GM23338 (cell line): ENCODE measurements at regions not wholly inside any gene's neighbourhood (a gene's known extent, or its start where the extent isn't known, plus 50 kb on each side); places are given as distances from the start of the nearest gene placed in this dataset.

Source experiments
- ATAC-seq: fragments of 200-7000 bp; cut with Tn5 transposase; 3 replicates; pipeline ENCODE4 v1.9.1; 2020
- DNase-seq: peaks from one replicate; pipeline ENCODE4 v3.0.0-alpha.2; 2015; ENCODE audit warnings: low spot score
- H2AFZ ChIP-seq: fragments of 200-600 bp; sonication (generic); 2 replicates; pipeline ENCODE4 v1.8.0; 2016; ENCODE audit warnings: antibody characterized with exemption, mild to moderate bottlenecking, moderate library complexity
- H3F3A ChIP-seq: fragments of 200-600 bp; sonication (generic); replicated peaks from 2 replicates; pipeline ENCODE4 v1.8.0; 2017; ENCODE audit warnings: antibody characterized with exemption, mixed run types, low read depth
- H3K27ac ChIP-seq: fragments of 200-600 bp; sonication (generic); 2 replicates; pipeline ENCODE4 v1.6.1; 2016; ENCODE audit warnings: low read depth
- H3K27me3 ChIP-seq: fragments of 200-600 bp; sonication (generic); 2 replicates; pipeline ENCODE4 v1.8.0; 2016; ENCODE audit warnings: mild to moderate bottlenecking, mixed run types, moderate library complexity; ENCODE audit not compliant: insufficient read depth
- H3K36me3 ChIP-seq: fragments of 200-600 bp; sonication (generic); 2 replicates; pipeline ENCODE4 v1.8.0; 2016; ENCODE audit warnings: mild to moderate bottlenecking; ENCODE audit not compliant: insufficient read depth
- H3K4me1 ChIP-seq: fragments of 200-600 bp; sonication (generic); 2 replicates; pipeline ENCODE4 v1.8.0; 2016; ENCODE audit warnings: mild to moderate bottlenecking, moderate library complexity; ENCODE audit not compliant: insufficient read depth
- H3K4me2 ChIP-seq: fragments of 200-600 bp; sonication (generic); 2 replicates; pipeline ENCODE4 v1.7.1; 2017; ENCODE audit warnings: mixed run types
- H3K4me3 ChIP-seq: fragments of 200-600 bp; sonication (generic); 2 replicates; pipeline ENCODE4 v1.6.1; 2016; ENCODE audit warnings: mixed run types
- H3K79me2 ChIP-seq: fragments of 200-600 bp; sonication (generic); replicated peaks from 2 replicates; pipeline ENCODE4 v1.8.0; 2017; ENCODE audit warnings: mild to moderate bottlenecking; ENCODE audit not compliant: insufficient read depth
- H3K9me2 ChIP-seq: fragments of 200-600 bp; sonication (generic); 2 replicates; pipeline ENCODE4 v1.8.0; 2017; ENCODE audit not compliant: insufficient read depth
- H4K20me1 ChIP-seq: fragments of 200-600 bp; sonication (generic); replicated peaks from 2 replicates; pipeline ENCODE4 v1.8.0; 2017; ENCODE audit warnings: mild to moderate bottlenecking; ENCODE audit not compliant: insufficient read depth
- H3K27ac Mint-ChIP-seq: 2 replicates; pipeline ENCODE4 v1.8.0; 2020; ENCODE audit warnings: inconsistent platforms, mild to moderate bottlenecking, moderate library complexity, mixed read lengths
- H3K27me3 Mint-ChIP-seq: 3 replicates; pipeline ENCODE4 v1.8.0; 2022; ENCODE audit warnings: low read depth, mild to moderate bottlenecking, moderate library complexity, mixed read lengths, inconsistent platforms; ENCODE audit not compliant: insufficient read depth, poor library complexity
- H3K36me3 Mint-ChIP-seq: 3 replicates; pipeline ENCODE4 v1.8.0; 2021; ENCODE audit warnings: low read depth, mild to moderate bottlenecking, inconsistent platforms, moderate library complexity, mixed read lengths
- H3K4me1 Mint-ChIP-seq: 3 replicates; pipeline ENCODE4 v1.8.0; 2020; ENCODE audit warnings: mild to moderate bottlenecking, inconsistent platforms, mixed read lengths
- H3K4me3 Mint-ChIP-seq: 3 replicates; pipeline ENCODE4 v1.8.0; 2021; ENCODE audit warnings: moderate library complexity, mild to moderate bottlenecking, inconsistent platforms, mixed read lengths
- H3K9me3 Mint-ChIP-seq: 3 replicates; pipeline ENCODE4 v1.8.0; 2020; ENCODE audit warnings: moderate library complexity, mild to moderate bottlenecking, inconsistent platforms, mixed read lengths
- CREB1 ChIP-seq: fragments of 250-450 bp; sonication (Bioruptor Pico); IDR thresholded peaks from 2 replicates; pipeline ENCODE4 v1.5.0; 2020; ENCODE audit warnings: low read depth, mild to moderate bottlenecking, moderate library complexity
- EZH2 ChIP-seq: fragments of 200-600 bp; sonication (generic); IDR thresholded peaks from one replicate; pipeline ENCODE4 v1.8.0; 2017; ENCODE audit warnings: antibody characterized with exemption, mild to moderate bottlenecking, low read depth; ENCODE audit not compliant: unreplicated experiment
- JUNB ChIP-seq: IDR thresholded peaks from one replicate; pipeline ENCODE4 v1.6.1; 2016; ENCODE audit warnings: antibody characterized with exemption; ENCODE audit not compliant: unreplicated experiment
- NANOG ChIP-seq: IDR thresholded peaks from 2 replicates; pipeline ENCODE4 v1.6.1; 2016; ENCODE audit warnings: antibody characterized with exemption, borderline replicate concordance
- ZNF331 ChIP-seq: fragments of 250-450 bp; sonication (Bioruptor Pico); IDR thresholded peaks from 2 replicates; pipeline ENCODE4 v1.5.0; 2020; ENCODE audit warnings: low read depth, mild to moderate bottlenecking, moderate library complexity
- TF ChIP-seq, protein P1 (sequence below): fragments of 250-450 bp; sonication (Bioruptor Pico); IDR thresholded peaks from 2 replicates; pipeline ENCODE4 v1.5.0; 2020; ENCODE audit warnings: mild to moderate bottlenecking, moderate library complexity
- TF ChIP-seq, protein P2 (sequence below): IDR thresholded peaks from 2 replicates; pipeline ENCODE4 v1.6.1; 2016; ENCODE audit warnings: antibody characterized with exemption
- TF ChIP-seq, protein P3 (sequence below): IDR thresholded peaks from one replicate; pipeline ENCODE4 v1.6.1; 2018; ENCODE audit warnings: antibody characterized with exemption; ENCODE audit not compliant: unreplicated experiment

DNA sequence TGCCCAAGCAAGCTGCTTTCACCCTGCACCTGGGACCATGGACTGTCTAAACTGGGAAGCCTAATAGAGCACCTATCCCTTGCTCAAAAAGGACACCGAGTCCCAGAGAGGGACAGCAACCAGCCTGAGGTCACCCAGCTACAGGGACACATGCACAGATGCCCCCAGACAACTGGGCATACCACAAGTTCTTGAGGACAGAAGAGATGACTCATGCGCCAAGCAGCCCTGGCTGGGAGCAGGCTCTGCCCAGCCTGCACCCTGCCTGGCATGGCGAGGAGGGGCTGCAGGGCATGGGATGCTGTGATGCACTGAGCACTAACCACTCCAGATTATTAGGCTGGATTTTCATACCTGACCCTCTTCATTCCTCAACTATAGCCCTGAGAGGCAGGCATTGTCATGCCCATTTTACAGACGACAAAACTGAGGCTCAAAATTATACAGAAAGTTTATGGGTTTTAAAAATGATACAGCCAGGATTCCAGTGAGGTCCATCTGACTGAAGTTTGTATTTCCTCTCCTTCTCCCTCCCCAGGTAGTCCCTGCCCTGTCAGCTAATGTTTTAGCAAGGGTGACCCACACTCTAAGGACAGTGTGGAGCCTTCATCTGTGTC, 289.3 kb upstream of the ZMIZ1 start (continued):
- TF ChIP-seq, protein P1, sequence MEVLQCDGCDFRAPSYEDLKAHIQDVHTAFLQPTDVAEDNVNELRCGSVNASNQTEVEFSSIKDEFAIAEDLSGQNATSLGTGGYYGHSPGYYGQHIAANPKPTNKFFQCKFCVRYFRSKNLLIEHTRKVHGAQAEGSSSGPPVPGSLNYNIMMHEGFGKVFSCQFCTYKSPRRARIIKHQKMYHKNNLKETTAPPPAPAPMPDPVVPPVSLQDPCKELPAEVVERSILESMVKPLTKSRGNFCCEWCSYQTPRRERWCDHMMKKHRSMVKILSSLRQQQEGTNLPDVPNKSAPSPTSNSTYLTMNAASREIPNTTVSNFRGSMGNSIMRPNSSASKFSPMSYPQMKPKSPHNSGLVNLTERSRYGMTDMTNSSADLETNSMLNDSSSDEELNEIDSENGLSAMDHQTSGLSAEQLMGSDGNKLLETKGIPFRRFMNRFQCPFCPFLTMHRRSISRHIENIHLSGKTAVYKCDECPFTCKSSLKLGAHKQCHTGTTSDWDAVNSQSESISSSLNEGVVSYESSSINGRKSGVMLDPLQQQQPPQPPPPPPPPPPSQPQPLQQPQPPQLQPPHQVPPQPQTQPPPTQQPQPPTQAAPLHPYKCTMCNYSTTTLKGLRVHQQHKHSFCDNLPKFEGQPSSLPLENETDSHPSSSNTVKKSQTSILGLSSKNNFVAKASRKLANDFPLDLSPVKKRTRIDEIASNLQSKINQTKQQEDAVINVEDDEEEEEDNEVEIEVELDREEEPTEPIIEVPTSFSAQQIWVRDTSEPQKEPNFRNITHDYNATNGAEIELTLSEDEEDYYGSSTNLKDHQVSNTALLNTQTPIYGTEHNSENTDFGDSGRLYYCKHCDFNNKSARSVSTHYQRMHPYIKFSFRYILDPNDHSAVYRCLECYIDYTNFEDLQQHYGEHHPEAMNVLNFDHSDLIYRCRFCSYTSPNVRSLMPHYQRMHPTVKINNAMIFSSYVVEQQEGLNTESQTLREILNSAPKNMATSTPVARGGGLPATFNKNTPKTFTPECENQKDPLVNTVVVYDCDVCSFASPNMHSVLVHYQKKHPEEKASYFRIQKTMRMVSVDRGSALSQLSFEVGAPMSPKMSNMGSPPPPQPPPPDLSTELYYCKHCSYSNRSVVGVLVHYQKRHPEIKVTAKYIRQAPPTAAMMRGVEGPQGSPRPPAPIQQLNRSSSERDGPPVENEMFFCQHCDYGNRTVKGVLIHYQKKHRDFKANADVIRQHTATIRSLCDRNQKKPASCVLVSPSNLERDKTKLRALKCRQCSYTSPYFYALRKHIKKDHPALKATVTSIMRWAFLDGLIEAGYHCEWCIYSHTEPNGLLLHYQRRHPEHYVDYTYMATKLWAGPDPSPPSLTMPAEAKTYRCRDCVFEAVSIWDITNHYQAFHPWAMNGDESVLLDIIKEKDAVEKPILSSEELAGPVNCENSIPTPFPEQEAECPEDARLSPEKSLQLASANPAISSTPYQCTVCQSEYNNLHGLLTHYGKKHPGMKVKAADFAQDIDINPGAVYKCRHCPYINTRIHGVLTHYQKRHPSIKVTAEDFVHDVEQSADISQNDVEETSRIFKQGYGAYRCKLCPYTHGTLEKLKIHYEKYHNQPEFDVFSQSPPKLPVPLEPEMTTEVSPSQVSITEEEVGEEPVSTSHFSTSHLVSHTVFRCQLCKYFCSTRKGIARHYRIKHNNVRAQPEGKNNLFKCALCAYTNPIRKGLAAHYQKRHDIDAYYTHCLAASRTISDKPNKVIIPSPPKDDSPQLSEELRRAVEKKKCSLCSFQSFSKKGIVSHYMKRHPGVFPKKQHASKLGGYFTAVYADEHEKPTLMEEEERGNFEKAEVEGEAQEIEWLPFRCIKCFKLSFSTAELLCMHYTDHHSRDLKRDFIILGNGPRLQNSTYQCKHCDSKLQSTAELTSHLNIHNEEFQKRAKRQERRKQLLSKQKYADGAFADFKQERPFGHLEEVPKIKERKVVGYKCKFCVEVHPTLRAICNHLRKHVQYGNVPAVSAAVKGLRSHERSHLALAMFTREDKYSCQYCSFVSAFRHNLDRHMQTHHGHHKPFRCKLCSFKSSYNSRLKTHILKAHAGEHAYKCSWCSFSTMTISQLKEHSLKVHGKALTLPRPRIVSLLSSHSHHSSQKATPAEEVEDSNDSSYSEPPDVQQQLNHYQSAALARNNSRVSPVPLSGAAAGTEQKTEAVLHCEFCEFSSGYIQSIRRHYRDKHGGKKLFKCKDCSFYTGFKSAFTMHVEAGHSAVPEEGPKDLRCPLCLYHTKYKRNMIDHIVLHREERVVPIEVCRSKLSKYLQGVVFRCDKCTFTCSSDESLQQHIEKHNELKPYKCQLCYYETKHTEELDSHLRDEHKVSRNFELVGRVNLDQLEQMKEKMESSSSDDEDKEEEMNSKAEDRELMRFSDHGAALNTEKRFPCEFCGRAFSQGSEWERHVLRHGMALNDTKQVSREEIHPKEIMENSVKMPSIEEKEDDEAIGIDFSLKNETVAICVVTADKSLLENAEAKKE (CRISPR knock-in tag), result no peak
- TF ChIP-seq ZNF331 (CRISPR knock-in tag), result no peak
- TF ChIP-seq JUNB, result no peak
- TF ChIP-seq CREB1 (CRISPR knock-in tag), result no peak
- TF ChIP-seq NANOG, result no peak
- TF ChIP-seq, protein P2, sequence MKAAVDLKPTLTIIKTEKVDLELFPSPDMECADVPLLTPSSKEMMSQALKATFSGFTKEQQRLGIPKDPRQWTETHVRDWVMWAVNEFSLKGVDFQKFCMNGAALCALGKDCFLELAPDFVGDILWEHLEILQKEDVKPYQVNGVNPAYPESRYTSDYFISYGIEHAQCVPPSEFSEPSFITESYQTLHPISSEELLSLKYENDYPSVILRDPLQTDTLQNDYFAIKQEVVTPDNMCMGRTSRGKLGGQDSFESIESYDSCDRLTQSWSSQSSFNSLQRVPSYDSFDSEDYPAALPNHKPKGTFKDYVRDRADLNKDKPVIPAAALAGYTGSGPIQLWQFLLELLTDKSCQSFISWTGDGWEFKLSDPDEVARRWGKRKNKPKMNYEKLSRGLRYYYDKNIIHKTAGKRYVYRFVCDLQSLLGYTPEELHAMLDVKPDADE, result no peak
- TF ChIP-seq EZH2, result no peak

DNA sequence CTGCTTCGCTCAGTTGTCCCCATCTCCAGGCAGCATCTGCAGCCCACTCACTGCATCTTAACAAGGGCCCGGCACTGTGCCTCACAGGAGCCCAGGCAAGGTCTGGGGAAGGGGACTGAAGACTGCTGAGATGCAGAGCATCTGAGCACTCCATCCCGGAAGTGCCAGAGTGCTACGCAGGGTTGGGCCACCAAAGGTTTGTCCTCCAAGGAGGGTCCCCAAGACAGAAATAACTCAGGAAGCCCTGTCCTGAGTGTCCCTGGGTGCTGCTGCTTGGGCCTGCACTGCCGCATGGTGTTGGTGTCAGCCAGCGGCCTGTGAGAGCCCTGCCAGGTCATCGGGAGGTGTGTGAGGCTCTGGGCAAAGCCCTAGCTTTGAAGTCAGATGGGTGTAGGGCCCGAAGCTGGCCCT, 288.2 kb upstream of the ZMIZ1 start:
- Mint-ChIP-seq H3K4me1 (peaks cover 11% of the 10 kb centered on the region), H3K27ac (no peak overlapping the region), H3K9me3 (no peaks in the 10 kb centered on the region; the same call in 2 of the 3 replicates), H3K27me3 (peaks cover 2% of the 10 kb centered on the region), H3K4me3 (no peak overlapping the region), H3K36me3 (0 out of 3 replicates have a peak, but pooled peaks cover 4% of the 10 kb centered on the region)
- Histone ChIP-seq H3K27ac (no peak overlapping the region), H3F3A (no peaks in the 10 kb centered on the region), H3K9me2 (no peaks in the 10 kb centered on the region), H4K20me1 (no peaks in the 10 kb centered on the region), H3K79me2 (no peaks in the 10 kb centered on the region), H2AFZ (no peak overlapping the region), H3K4me2 (no peak overlapping the region), H3K4me1 (no peaks in the 10 kb centered on the region), H3K27me3 (no peaks in the 10 kb centered on the region), H3K36me3 (no peaks in the 10 kb centered on the region), H3K4me3 (no peak overlapping the region)
- no peak for DNase-seq
- no peak for ATAC-seq
- TF ChIP-seq, protein P2, result no peak
- no peak for TF ChIP-seq NANOG
- TF ChIP-seq, protein P3, sequence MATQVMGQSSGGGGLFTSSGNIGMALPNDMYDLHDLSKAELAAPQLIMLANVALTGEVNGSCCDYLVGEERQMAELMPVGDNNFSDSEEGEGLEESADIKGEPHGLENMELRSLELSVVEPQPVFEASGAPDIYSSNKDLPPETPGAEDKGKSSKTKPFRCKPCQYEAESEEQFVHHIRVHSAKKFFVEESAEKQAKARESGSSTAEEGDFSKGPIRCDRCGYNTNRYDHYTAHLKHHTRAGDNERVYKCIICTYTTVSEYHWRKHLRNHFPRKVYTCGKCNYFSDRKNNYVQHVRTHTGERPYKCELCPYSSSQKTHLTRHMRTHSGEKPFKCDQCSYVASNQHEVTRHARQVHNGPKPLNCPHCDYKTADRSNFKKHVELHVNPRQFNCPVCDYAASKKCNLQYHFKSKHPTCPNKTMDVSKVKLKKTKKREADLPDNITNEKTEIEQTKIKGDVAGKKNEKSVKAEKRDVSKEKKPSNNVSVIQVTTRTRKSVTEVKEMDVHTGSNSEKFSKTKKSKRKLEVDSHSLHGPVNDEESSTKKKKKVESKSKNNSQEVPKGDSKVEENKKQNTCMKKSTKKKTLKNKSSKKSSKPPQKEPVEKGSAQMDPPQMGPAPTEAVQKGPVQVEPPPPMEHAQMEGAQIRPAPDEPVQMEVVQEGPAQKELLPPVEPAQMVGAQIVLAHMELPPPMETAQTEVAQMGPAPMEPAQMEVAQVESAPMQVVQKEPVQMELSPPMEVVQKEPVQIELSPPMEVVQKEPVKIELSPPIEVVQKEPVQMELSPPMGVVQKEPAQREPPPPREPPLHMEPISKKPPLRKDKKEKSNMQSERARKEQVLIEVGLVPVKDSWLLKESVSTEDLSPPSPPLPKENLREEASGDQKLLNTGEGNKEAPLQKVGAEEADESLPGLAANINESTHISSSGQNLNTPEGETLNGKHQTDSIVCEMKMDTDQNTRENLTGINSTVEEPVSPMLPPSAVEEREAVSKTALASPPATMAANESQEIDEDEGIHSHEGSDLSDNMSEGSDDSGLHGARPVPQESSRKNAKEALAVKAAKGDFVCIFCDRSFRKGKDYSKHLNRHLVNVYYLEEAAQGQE, result no peak
